Activated T-helper 2 cell treated with anti-CD3 and anti-CD28 coated beads, Interferon-gamma antibody, Interleukin-2, Interleukin-4, amounts not matched to agents 10 μg/mL and 5 μg/mL and 100 μg/mL, durations not matched to agents 14 hours and 24 hours and 36 hours (primary cell): ENCODE measurements at regions not wholly inside any gene's neighbourhood (a gene's known extent, or its start where the extent isn't known, plus 50 kb on each side); places are given as distances from the start of the nearest gene placed in this dataset.
"Not testable (repeated sequence)": the region's sequence is repeated elsewhere in the genome, so short reads cannot be mapped to it uniquely, and the experiment has no call there.

Experiments
- DNase-seq: peaks from one replicate; pipeline ENCODE4 v3.0.0; 2021; ENCODE audit warnings: low spot score
- H3K27ac Mint-ChIP-seq: one replicate; pipeline ENCODE4 v1.8.0; 2021; ENCODE audit warnings: mixed read lengths
- H3K27me3 Mint-ChIP-seq: one replicate; pipeline ENCODE4 v1.8.0; 2021; ENCODE audit warnings: low read depth, mixed read lengths
- H3K36me3 Mint-ChIP-seq: one replicate; pipeline ENCODE4 v1.8.0; 2021; ENCODE audit warnings: low read depth, mixed read lengths
- H3K4me1 Mint-ChIP-seq: one replicate; pipeline ENCODE4 v1.8.0; 2021; ENCODE audit warnings: low read depth, mixed read lengths
- H3K4me3 Mint-ChIP-seq: one replicate; pipeline ENCODE4 v1.8.0; 2021; ENCODE audit warnings: low read depth, mild to moderate bottlenecking, moderate library complexity, mixed read lengths
- H3K9me3 Mint-ChIP-seq: one replicate; pipeline ENCODE4 v1.8.0; 2021; ENCODE audit warnings: mixed read lengths
- intact Hi-C: fragments of 100-400 bp; cut with micrococcal nuclease; formaldehyde crosslinking; loops from one replicate; pipeline ENCODE4 v1.15.1; 2023

- intact Hi-C loops = no loop called here
- H3K9me3 Mint-ChIP-seq = peaks cover 5% of the 10 kb centered on the region
- H3K36me3 Mint-ChIP-seq = no peaks in the 10 kb centered on the region
- DNase-seq = no peak
- H3K27me3 Mint-ChIP-seq = no peaks in the 10 kb centered on the region
- H3K4me1 Mint-ChIP-seq = no peaks in the 10 kb centered on the region
- no peak overlapping the region for H3K27ac Mint-ChIP-seq
- no peak overlapping the region for H3K4me3 Mint-ChIP-seq
Measured at GRCh38 chr18:73144030-73144429, 276.2 kb upstream of the NETO1 start.

GRCh38 chr18:73136134-73136533 lies 268.3 kb upstream of the NETO1 start:
- Mint-ChIP-seq H3K9me3 (peaks cover 3% of the 10 kb centered on the region), H3K36me3 (no peaks in the 10 kb centered on the region), H3K4me3 (no peak overlapping the region), H3K4me1 (no peaks in the 10 kb centered on the region), H3K27ac (no peak overlapping the region), H3K27me3 (no peaks in the 10 kb centered on the region)
- intact Hi-C loops = no loop called here
- DNase-seq = no peak

DNA sequence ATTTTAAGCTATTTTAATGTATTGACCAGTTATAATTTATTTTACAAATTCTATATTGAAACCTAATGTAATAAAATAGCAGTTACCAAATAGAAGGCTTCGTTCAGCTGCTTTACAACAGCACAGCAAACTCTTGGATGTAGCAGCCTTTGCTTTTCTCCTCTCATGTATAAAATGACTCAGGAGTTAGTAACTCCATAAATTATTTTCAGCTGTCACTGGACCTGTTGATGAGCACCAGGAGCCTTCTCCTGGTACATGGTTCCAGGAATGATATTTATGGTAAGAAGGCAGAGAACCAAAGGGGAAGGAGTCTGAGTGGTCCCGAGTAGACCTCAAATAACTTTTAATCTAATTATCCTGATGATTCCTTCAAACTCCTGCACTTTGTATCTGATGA lies 256.4 kb upstream of the NETO1 start:
- H3K36me3 Mint-ChIP-seq = no peaks in the 10 kb centered on the region

GRCh38 chr18:73121207-73121606 lies 253.4 kb upstream of the NETO1 start:
- peaks cover 8% of the 10 kb centered on the region for H3K9me3 Mint-ChIP-seq
- no peaks in the 10 kb centered on the region for H3K27me3 Mint-ChIP-seq
- no peaks in the 10 kb centered on the region for H3K36me3 Mint-ChIP-seq
- no peak overlapping the region for H3K27ac Mint-ChIP-seq
- H3K4me1 Mint-ChIP-seq = no peaks in the 10 kb centered on the region
- intact Hi-C loops = no loop called here
- DNase-seq = no peak
- no peak overlapping the region for H3K4me3 Mint-ChIP-seq

More for the DNA sequence above, 256.4 kb upstream of the NETO1 start:
- Mint-ChIP-seq H3K27ac (no peak overlapping the region), H3K4me3 (no peak overlapping the region), H3K9me3 (peaks cover 8% of the 10 kb centered on the region), H3K27me3 (no peaks in the 10 kb centered on the region), H3K4me1 (no peaks in the 10 kb centered on the region)
- intact Hi-C loops = no loop called here
- DNase-seq = no peak

- DNase-seq = no peak
- Mint-ChIP-seq H3K4me3 (no peak overlapping the region), H3K36me3 (no peaks in the 10 kb centered on the region), H3K9me3 (peaks cover 8% of the 10 kb centered on the region), H3K27me3 (no peaks in the 10 kb centered on the region), H3K27ac (no peak overlapping the region), H3K4me1 (no peaks in the 10 kb centered on the region)
- intact Hi-C loops = no loop called here
Measured at GRCh38 chr18:73120626-73121025, 252.8 kb upstream of the NETO1 start.

- Mint-ChIP-seq H3K4me1 (no peaks in the 10 kb centered on the region), H3K9me3 (peaks cover 8% of the 10 kb centered on the region), H3K27ac (no peak overlapping the region), H3K36me3 (no peaks in the 10 kb centered on the region), H3K4me3 (no peak overlapping the region), H3K27me3 (no peaks in the 10 kb centered on the region)
- DNase-seq = no peak
- intact Hi-C loops = no loop called here
Measured at GRCh38 chr18:73119574-73119973, 251.8 kb upstream of the NETO1 start.

GRCh38 chr18:73118121-73118816 lies 250.5 kb upstream of the NETO1 start:
- intact Hi-C loops = no loop called here
- H3K4me1 Mint-ChIP-seq = no peaks in the 10 kb centered on the region
- no peaks in the 10 kb centered on the region for H3K27me3 Mint-ChIP-seq
- H3K36me3 Mint-ChIP-seq = no peaks in the 10 kb centered on the region
- H3K4me3 Mint-ChIP-seq = no peak overlapping the region
- H3K27ac Mint-ChIP-seq = no peak overlapping the region
- H3K9me3 Mint-ChIP-seq = peaks cover 8% of the 10 kb centered on the region
- no peak for DNase-seq

DNA sequence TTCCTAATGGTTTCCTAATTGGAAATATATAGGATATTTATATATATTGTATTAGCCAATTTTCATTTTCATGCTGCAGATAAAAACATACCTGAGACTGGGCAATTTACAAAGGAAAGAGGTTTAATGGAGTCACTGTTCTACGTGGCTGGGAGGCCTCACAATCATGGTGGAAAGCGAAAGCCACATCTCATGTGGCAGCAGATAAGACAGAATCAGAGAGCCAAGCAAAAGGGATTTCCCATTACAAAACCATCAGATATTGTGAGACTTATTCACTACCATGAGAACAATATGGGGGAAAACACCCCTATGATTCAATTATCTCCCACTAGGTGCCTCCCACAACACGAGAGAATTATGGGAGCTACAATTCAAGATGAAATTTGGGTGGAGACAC lies 242.5 kb upstream of the NETO1 start:
- Mint-ChIP-seq H3K4me1 (no peaks in the 10 kb centered on the region), H3K36me3 (no peaks in the 10 kb centered on the region), H3K9me3 (peaks cover 20% of the 10 kb centered on the region), H3K27ac (no peak overlapping the region), H3K4me3 (no peak overlapping the region), H3K27me3 (no peaks in the 10 kb centered on the region)
- no peak for DNase-seq
- intact Hi-C loops = no loop called here

- peaks cover 24% of the 10 kb centered on the region for H3K9me3 Mint-ChIP-seq
- no peak overlapping the region for H3K4me3 Mint-ChIP-seq
- no peaks in the 10 kb centered on the region for H3K27me3 Mint-ChIP-seq
- no peaks in the 10 kb centered on the region for H3K4me1 Mint-ChIP-seq
- H3K36me3 Mint-ChIP-seq = no peaks in the 10 kb centered on the region
- H3K27ac Mint-ChIP-seq = no peak overlapping the region
- intact Hi-C loops = no loop called here
- no peak for DNase-seq
Measured at GRCh38 chr18:73101977-73102376, 234.2 kb upstream of the NETO1 start.

- DNase-seq, H3K27ac Mint-ChIP-seq, H3K27me3 Mint-ChIP-seq, intact Hi-C loops, H3K4me3 Mint-ChIP-seq, H3K36me3 Mint-ChIP-seq, H3K4me1 Mint-ChIP-seq: not testable (repeated sequence)
- H3K9me3 Mint-ChIP-seq = peaks cover 28% of the 10 kb centered on the region
Measured at GRCh38 chr18:73101491-73101890, 233.7 kb upstream of the NETO1 start.

GRCh38 chr18:73099759-73100158 lies 232.0 kb upstream of the NETO1 start:
- H3K4me3 Mint-ChIP-seq = no peak overlapping the region
- H3K27me3 Mint-ChIP-seq = no peaks in the 10 kb centered on the region
- H3K9me3 Mint-ChIP-seq = peaks cover 22% of the 10 kb centered on the region
- no peak overlapping the region for H3K27ac Mint-ChIP-seq
- H3K4me1 Mint-ChIP-seq = no peaks in the 10 kb centered on the region
- H3K36me3 Mint-ChIP-seq = no peaks in the 10 kb centered on the region
- DNase-seq = no peak
- intact Hi-C loops = no loop called here

DNA sequence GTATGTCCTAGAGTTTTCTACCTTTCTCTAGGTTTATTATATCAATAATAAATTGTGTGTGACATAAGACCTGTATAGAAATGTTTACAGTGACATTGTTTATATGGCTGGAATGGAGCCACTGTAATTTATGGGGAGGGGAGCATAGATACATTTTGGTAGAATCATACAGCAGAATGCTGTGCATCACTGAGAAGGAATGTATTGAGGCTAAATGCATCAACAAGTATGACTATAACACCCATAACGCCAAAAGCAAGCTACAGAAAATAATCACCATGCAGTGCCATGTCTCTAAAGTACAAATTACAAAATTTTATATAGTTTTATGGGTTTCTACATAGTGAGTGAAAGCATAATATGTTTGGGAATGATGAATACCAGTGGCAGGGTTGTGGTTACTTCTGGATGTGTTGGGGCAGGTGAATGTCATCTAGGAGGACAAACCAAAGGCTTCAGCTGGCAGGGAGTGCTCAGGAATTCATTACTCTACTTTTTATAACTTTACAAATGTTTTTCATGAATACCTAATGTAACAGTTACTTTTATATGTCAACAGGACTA lies 226.0 kb upstream of the NETO1 start:
- Mint-ChIP-seq H3K4me3 (no peak overlapping the region), H3K27me3 (no peaks in the 10 kb centered on the region), H3K36me3 (no peaks in the 10 kb centered on the region), H3K9me3 (peaks cover 46% of the 10 kb centered on the region), H3K27ac (no peak overlapping the region), H3K4me1 (no peaks in the 10 kb centered on the region)
- intact Hi-C loops = no loop called here
- DNase-seq = no peak

DNA sequence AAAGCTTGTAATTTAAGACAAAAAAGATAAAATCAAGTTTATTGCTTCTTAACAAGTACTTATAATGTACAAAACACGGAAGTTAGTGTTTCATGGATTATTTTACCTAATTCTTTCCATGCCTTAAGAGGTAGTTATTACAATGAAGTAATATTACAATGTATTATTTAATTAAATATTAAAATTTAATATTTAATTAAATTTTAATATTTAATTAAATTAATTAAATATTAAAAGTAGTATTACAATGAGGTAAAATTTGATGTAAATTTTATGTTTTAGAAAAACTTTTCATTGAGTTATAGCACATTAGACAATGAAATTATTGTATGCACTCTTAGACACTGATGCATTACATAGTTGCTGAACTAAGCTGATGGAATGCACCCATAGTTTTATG lies 220.7 kb upstream of the NETO1 start:
- Mint-ChIP-seq H3K4me3 (no peak overlapping the region), H3K9me3 (peaks cover 26% of the 10 kb centered on the region), H3K4me1 (no peaks in the 10 kb centered on the region), H3K36me3 (no peaks in the 10 kb centered on the region), H3K27ac (no peak overlapping the region), H3K27me3 (no peaks in the 10 kb centered on the region)
- intact Hi-C loops = no loop called here
- no peak for DNase-seq
